ENCODE measurements at regions not wholly inside any gene's neighbourhood (a gene's known extent, or its start where the extent isn't known, plus 50 kb on each side); places are given as distances from the start of the nearest gene placed in this dataset.

DNA sequence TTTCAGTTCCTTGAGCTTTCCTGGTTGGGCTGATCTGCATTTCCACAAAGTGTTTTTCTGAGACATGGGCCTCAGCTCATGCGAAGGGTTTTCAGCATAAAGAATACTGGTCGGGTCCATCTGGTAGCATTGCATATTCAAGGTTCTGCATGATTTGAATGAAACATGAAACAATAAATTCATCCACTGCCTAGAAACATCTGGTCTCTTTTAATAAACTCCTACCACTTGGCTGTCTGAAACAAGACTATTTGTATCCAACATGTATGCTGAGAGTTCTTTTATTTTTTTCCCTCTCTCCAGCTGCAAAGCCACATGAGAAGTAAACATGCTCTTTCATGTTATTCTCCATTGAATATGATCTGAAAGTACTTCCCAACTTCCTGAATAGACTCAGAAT, 314.9 kb upstream of the SOX11 start:
- intact Hi-C loops (cut with micrococcal nuclease): no loop called here

DNA sequence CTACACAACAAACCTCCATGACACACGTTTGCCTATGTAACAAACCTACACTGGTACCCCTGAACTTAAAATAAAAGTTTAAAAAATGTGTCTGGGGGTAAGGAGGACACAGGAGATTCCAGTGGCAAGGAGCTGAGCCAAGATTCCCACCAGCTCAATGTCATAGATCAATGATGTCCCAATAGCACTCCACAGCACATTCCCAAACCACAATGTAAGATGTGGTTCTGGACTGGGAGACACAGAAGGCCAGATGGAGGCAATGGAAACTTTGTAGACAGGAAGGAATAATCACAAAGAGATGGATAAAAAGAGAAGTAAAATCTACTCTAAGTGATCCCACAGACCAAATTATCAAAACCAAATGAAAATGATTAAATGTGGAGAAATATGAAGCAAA, 312.4 kb upstream of the SOX11 start:
- intact Hi-C loops (cut with micrococcal nuclease): no loop called here

DNA sequence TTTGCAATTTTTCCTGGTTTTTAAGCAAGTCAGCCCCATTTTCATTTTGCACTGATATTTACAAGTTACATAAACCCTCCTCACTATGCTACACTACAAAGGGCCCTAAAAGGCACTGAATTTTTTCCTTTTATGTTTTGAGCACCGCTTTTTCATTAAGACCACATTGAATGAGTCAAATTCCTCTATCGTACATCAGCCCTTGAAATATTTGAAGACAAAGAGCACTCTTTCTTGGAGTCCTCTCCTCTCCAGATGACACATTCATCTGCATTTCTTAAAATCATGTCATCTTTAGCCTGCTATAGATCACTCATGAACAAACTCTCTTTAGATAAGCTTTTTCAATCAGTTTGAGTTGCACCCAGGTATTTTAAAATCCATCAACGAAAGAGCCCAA, 306.6 kb upstream of the SOX11 start:
- intact Hi-C loops (cut with micrococcal nuclease): no loop called here

GRCh38 chr2:5387406-5387805, 304.8 kb upstream of the SOX11 start:
- intact Hi-C loops (cut with micrococcal nuclease): no loop called here

- intact Hi-C loops (cut with micrococcal nuclease): loop anchor here (5.0 kb wide), 1 partner anchor 1172 kb away; no protein-coding TSS in a partner anchor
These were observed 302.4 kb upstream of the SOX11 start for GRCh38 chr2:5389740-5390139.

- intact Hi-C loops (cut with micrococcal nuclease): loop anchor here (5.0 kb wide), 1 partner anchor 1174 kb away; no protein-coding TSS in a partner anchor
These were observed 300.8 kb upstream of the SOX11 start for GRCh38 chr2:5391362-5391761.

GRCh38 chr2:5392658-5393057, 299.5 kb upstream of the SOX11 start:
- intact Hi-C loops (cut with micrococcal nuclease): loop anchor here (5.0 kb wide), 1 partner anchor 1175 kb away; no protein-coding TSS in a partner anchor

GRCh38 chr2:5393474-5393873, 298.7 kb upstream of the SOX11 start:
- intact Hi-C loops (cut with micrococcal nuclease): loop anchor here (5.0 kb wide), 1 partner anchor 1176 kb away; no protein-coding TSS in a partner anchor

DNA sequence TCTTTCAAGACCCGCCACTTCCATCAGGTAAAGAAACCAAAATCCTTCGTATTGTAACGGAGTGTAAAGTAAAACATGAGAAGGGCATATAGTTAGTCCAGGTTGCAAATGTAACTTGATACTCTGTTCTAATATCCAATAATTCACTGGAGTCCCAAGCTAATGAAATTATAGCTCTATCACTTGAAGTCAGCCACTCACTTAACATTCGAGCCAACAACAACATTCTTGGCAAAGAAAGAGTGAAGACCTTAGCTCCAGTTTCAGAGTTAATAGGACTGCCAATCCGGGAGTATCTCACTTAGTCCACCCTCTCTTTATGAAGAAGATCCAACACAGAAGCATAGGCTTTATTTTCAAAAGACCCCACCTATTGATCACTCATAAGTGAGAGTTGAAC, 298.0 kb upstream of the SOX11 start:
- intact Hi-C loops (cut with micrococcal nuclease): loop anchor here (5.0 kb wide), 1 partner anchor 1177 kb away; no protein-coding TSS in a partner anchor

GRCh38 chr2:5401115-5401657, 291.0 kb upstream of the SOX11 start:
- intact Hi-C loops (cut with micrococcal nuclease): no loop called here

DNA sequence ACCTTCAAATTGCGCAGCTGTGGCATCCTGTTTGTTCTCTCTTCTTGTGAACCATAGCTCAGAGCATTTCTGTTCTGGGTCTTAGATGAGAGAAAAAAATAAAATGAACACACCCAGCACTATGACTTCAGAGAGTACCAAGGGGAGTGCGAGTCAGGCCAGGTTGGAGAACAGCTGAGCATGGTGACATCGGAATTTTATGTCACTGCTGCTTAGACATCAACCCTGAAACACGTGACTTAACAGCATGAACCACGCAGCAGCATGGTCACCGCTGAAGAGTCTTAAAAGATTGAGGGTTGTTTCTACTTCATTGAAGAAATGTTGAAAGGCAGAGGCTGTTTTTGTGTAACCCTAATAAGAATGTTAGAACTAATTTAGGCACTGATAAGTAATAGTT, 288.8 kb upstream of the SOX11 start:
- intact Hi-C loops (cut with micrococcal nuclease): no loop called here

- intact Hi-C loops (cut with micrococcal nuclease): no loop called here
These were observed 282.2 kb upstream of the SOX11 start for GRCh38 chr2:5409898-5410381.

GRCh38 chr2:5410991-5411700, 281.0 kb upstream of the SOX11 start:
- intact Hi-C loops (cut with micrococcal nuclease): no loop called here

DNA sequence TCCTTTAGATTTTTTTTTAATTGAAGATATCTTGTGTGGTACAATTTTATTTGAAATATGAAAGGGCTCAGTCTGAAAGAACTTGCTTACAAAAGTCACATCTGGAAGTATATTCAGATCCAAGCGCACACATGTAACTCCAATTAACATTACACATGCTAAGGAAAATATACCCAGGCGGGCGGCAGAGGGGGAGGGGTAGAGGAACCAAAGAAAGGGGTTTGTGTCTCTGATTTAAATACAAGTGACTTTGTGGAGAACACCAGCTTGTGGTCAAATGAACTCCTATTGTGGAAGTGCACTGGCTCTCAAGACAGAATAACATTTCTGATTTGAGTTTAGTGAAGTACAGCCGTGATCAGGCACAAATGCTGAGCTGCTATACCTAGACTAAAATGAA, 280.2 kb upstream of the SOX11 start:
- intact Hi-C loops (cut with micrococcal nuclease): no loop called here

DNA sequence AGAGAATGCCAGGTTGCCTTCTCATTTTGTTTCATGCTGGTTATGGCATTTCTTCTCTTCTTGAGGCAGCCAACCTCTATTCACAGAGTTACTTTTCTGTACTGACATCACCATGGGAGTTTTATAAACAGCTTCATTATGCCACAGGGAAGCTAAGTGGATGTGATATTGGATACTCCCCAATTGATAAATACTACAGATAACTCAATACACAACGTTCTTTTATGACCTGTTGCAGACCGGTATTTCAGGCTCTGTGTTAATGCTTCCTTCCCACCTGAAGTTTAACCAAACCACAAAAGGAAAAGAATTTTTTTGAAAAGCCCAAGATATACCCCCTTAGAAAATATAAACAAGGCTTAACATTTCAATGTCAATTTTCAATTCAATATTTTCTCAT, 258.3 kb upstream of the SOX11 start:
- intact Hi-C loops (cut with micrococcal nuclease): no loop called here

GRCh38 chr2:5437375-5437774, 254.8 kb upstream of the SOX11 start:
- intact Hi-C loops (cut with micrococcal nuclease): no loop called here

- intact Hi-C loops (cut with micrococcal nuclease): no loop called here
These were observed 252.0 kb upstream of the SOX11 start for GRCh38 chr2:5440174-5440573.

- intact Hi-C loops (cut with micrococcal nuclease): no loop called here
These were observed 249.4 kb upstream of the SOX11 start for GRCh38 chr2:5442736-5443135.

GRCh38 chr2:5444168-5444567, 248.0 kb upstream of the SOX11 start:
- intact Hi-C loops (cut with micrococcal nuclease): no loop called here

GRCh38 chr2:5444854-5445253, 247.3 kb upstream of the SOX11 start:
- intact Hi-C loops (cut with micrococcal nuclease): no loop called here

GRCh38 chr2:5449867-5450266, 242.3 kb upstream of the SOX11 start:
- intact Hi-C loops (cut with micrococcal nuclease): no loop called here

GRCh38 chr2:5453220-5454050, 238.7 kb upstream of the SOX11 start:
- intact Hi-C loops (cut with micrococcal nuclease): no loop called here

Data from T-helper 1 cell treated with Interleukin-12 subunit alpha and Interleukin-12 subunit beta and Interleukin-4 antibody, amounts not matched to agents 30 ng/mL and 1 ng/mL, for 36 hours (primary cell).